ENCODE measurements at regions not wholly inside any gene's neighbourhood (a gene's known extent, or its start where the extent isn't known, plus 50 kb on each side); places are given as distances from the start of the nearest gene placed in this dataset.
A peak's percentile ranks its signal among the peaks of the same experiment; 100 is the strongest.

- H3K4me1 ChIP-seq (replicated peaks in 1 of 2; ENCODE audit: control insufficient read depth in 2 of 2, insufficient read depth in 2 of 2, low read length in 2 of 2) = peaks cover 0 to 2% of the 10 kb centered on the region in 2 experiments; a peak in 2 of 5 replicates
- no peaks in the 10 kb centered on the region; the same call in 2 of the 3 replicates for H3K79me2 ChIP-seq (ENCODE audit: control insufficient read depth, insufficient read depth, low read length)
- ATAC-seq = peak; percentile 76; the same call in 2 of the 3 replicates
- ChIA-PET CTCF (ENCODE audit: low intra/inter-chr PET ratio) (no interaction called here), POLR2A (interaction anchor here (0.6 kb wide), 1 partner anchor 413 kb away, joined by 3 read pairs; no protein-coding TSS in a partner anchor)
- H3K9ac ChIP-seq (ENCODE audit: insufficient read depth in 1 of 2, low read depth in 2 of 2, low read length in 2 of 2) = no peak overlapping the region
- in situ Hi-C loops (cut with MboI) (no loop called here), intact Hi-C loops (cut with micrococcal nuclease) (loop anchor here (10.0 kb wide), 1 partner anchor 89 kb away; no protein-coding TSS in a partner anchor)
- no TSS peak for BruUV-seq (replicated peaks)
- no peak for TF ChIP-seq ZNF785 (CRISPR knock-in tag; IDR thresholded peaks at IDR 0.05)
- TF ChIP-seq GATAD2B (IDR thresholded peaks at IDR 0.05; ENCODE audit: borderline replicate concordance) = no peak
- TF ChIP-seq SPI1 (IDR thresholded peaks at IDR 0.05; ENCODE audit: borderline replicate concordance, low read depth, low read length) = no peak
- TF ChIP-seq FOXP4 (CRISPR knock-in tag; IDR thresholded peaks at IDR 0.05; ENCODE audit: borderline replicate concordance) = no peak
- no peak for TF ChIP-seq RBM14 (IDR thresholded peaks at IDR 0.05; ENCODE audit: borderline replicate concordance, insufficient read depth, low read depth, low read length)
- TF ChIP-seq, protein P1, sequence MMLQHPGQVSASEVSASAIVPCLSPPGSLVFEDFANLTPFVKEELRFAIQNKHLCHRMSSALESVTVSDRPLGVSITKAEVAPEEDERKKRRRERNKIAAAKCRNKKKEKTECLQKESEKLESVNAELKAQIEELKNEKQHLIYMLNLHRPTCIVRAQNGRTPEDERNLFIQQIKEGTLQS (IDR thresholded peaks at IDR 0.05) = 0 out of 2 replicates have a peak, but pooled peaks have one; percentile 6
- TF ChIP-seq, protein P1 (CRISPR knock-in tag; conservative IDR thresholded peaks at IDR 0.05) = no peak
- no peak for TF ChIP-seq KHSRP (IDR thresholded peaks at IDR 0.05)
- no peak for TF ChIP-seq YY1 (IDR thresholded peaks at IDR 0.05; ENCODE audit: borderline replicate concordance in 1 of 3, control insufficient read depth in 1 of 3, extremely low read depth in 1 of 3, insufficient read depth in 3 of 3, insufficient read length in 1 of 3, insufficient replicate concordance in 2 of 3, low read depth in 1 of 3, low read length in 2 of 3)
- no peak for TF ChIP-seq FOXK1 (CRISPR knock-in tag; IDR thresholded peaks at IDR 0.05; ENCODE audit: borderline replicate concordance)
- no peak for TF ChIP-seq C11orf30 (IDR thresholded peaks at IDR 0.05; ENCODE audit: low read depth)
- no peak for TF ChIP-seq CTCFL (IDR thresholded peaks at IDR 0.05; ENCODE audit: borderline replicate concordance, insufficient read depth, low read depth, low read length, poor library complexity, severe bottlenecking)
- TF ChIP-seq CTCF (IDR thresholded peaks at IDR 0.05 in 2 of 3, conservative IDR thresholded peaks at IDR 0.05 in 1 of 3; ENCODE audit: insufficient read depth in 2 of 3, low read depth in 1 of 3, low read length in 3 of 3) = peak in 2 of 3 experiments; percentile 31 to 35; a peak in 3 of 6 replicates
- no peak for TF ChIP-seq ERF (CRISPR knock-in tag; IDR thresholded peaks at IDR 0.05)
- no peak for TF ChIP-seq ZNF699 (CRISPR knock-in tag; IDR thresholded peaks at IDR 0.05; ENCODE audit: insufficient replicate concordance)
- 14% methylated on average over 3 of the region's 3 CpGs for WGBS (ENCODE audit: insufficient coverage, low coverage, missing lambda C conversion rate)
- DNase-seq (ENCODE audit: extremely low read depth in 1 of 4, low spot score in 3 of 4) = peak in 3 of 4 experiments; percentile 6 to 37 (median 13)
- no peaks in the 10 kb centered on the region for H3K9me3 ChIP-seq (replicated peaks; ENCODE audit: control insufficient read depth, insufficient read depth, low read depth, low read length)
- H2AFZ ChIP-seq (ENCODE audit: low read depth, low read length) = no peak overlapping the region
- H3K4me2 ChIP-seq (ENCODE audit: insufficient read depth, low read length) = no peak overlapping the region
- FAIRE-seq = peak; percentile 68
- no peaks in the 10 kb centered on the region for H3K36me3 ChIP-seq (ENCODE audit: control insufficient read depth, insufficient read depth, low read length)
- no peaks in the 10 kb centered on the region for H4K20me1 ChIP-seq (replicated peaks; ENCODE audit: control insufficient read depth, insufficient read depth, low read length)
- H3K9me1 ChIP-seq (ENCODE audit: control insufficient read depth, insufficient read depth, low read length) = no peaks in the 10 kb centered on the region
- no peak overlapping the region for H3K4me3 ChIP-seq
- no peak overlapping the region; the same call in 2 of the 3 replicates for H3K27ac ChIP-seq (ENCODE audit: extremely low read depth, low read depth, low read length)
- no peaks in the 10 kb centered on the region for H3K27me3 ChIP-seq (ENCODE audit: control insufficient read depth in 2 of 2, insufficient read depth in 2 of 2, low read length in 2 of 2)
These were observed 52.6 kb upstream of the RAB27B start for GRCh38 chr18:54775686-54776085.
